Loucy (cell line): ENCODE measurements at regions not wholly inside any gene's neighbourhood (a gene's known extent, or its start where the extent isn't known, plus 50 kb on each side); places are given as distances from the start of the nearest gene placed in this dataset.
A peak's percentile ranks its signal among the peaks of the same experiment; 100 is the strongest.

Experiments
- H2AFZ ChIP-seq: fragments of 200-600 bp; sonication (generic); 2 replicates; pipeline ENCODE4 v1.6.0; 2016; ENCODE audit warnings: antibody characterized with exemption, mild to moderate bottlenecking, low read length, moderate library complexity
- H3F3A ChIP-seq: fragments of 200-600 bp; 2 replicates; pipeline ENCODE4 v1.6.0; 2016; ENCODE audit warnings: antibody characterized with exemption, low read depth, mild to moderate bottlenecking
- H3K27me3 ChIP-seq: fragments of 200-600 bp; sonication (generic); 2 replicates; pipeline ENCODE4 v1.6.1; 2014; ENCODE audit warnings: low read length, mild to moderate bottlenecking; ENCODE audit not compliant: insufficient read depth, poor library complexity, severe bottlenecking
- H3K36me3 ChIP-seq: fragments of 200-600 bp; sonication (generic); 2 replicates; pipeline ENCODE4 v1.6.1; 2016; ENCODE audit warnings: low read length; ENCODE audit not compliant: insufficient read depth
- H3K4me1 ChIP-seq: fragments of 200-600 bp; sonication (generic); 2 replicates; pipeline ENCODE4 v1.5.1; 2014; ENCODE audit warnings: low read length, mild to moderate bottlenecking; ENCODE audit not compliant: insufficient read depth, poor library complexity, severe bottlenecking
- H3K4me2 ChIP-seq: fragments of 200-600 bp; sonication (generic); 2 replicates; pipeline ENCODE4 v1.6.0; 2014; ENCODE audit warnings: antibody characterized with exemption, low read length, low read depth, mild to moderate bottlenecking; ENCODE audit not compliant: poor library complexity, severe bottlenecking
- H3K4me3 ChIP-seq: fragments of 200-600 bp; sonication (generic); 2 replicates; pipeline ENCODE4 v1.5.1; 2014; ENCODE audit warnings: low read length, mild to moderate bottlenecking, mixed read lengths; ENCODE audit not compliant: poor library complexity, severe bottlenecking
- H3K79me2 ChIP-seq: fragments of 200-600 bp; sonication (generic); 2 replicates; pipeline ENCODE4 v1.6.1; 2014; ENCODE audit warnings: low read length; ENCODE audit not compliant: insufficient read depth
- H3K9ac ChIP-seq: fragments of 200-600 bp; sonication (generic); 2 replicates; pipeline ENCODE4 v1.6.0; 2014; ENCODE audit warnings: mild to moderate bottlenecking, low read depth, low read length, moderate library complexity; ENCODE audit not compliant: poor library complexity, severe bottlenecking
- H3K9me2 ChIP-seq: fragments of 200-600 bp; sonication (generic); replicated peaks from 2 replicates; pipeline ENCODE4 v1.6.1; 2016; ENCODE audit warnings: low read depth, low read length, mixed read lengths
- H3K9me3 ChIP-seq: fragments of 200-600 bp; sonication (generic); 2 replicates; pipeline ENCODE4 v1.6.1; 2014; ENCODE audit warnings: mild to moderate bottlenecking, antibody characterized with exemption, low read length, low read depth; ENCODE audit not compliant: insufficient read depth
- H4K20me1 ChIP-seq: fragments of 200-600 bp; sonication (generic); 2 replicates; pipeline ENCODE4 v1.6.0; 2014; ENCODE audit warnings: antibody characterized with exemption, low read length, mild to moderate bottlenecking; ENCODE audit not compliant: insufficient read depth, poor library complexity, severe bottlenecking
- CTCF ChIP-seq: fragments of 200-600 bp; sonication (generic); conservative IDR thresholded peaks from 2 replicates; pipeline ENCODE4 v1.5.1; 2014; ENCODE audit warnings: mild to moderate bottlenecking, antibody characterized with exemption, low read length
- EZH2phosphoT487 ChIP-seq: fragments of 200-600 bp; IDR thresholded peaks from 2 replicates; pipeline ENCODE4 v1.6.1; 2018; ENCODE audit warnings: antibody characterized with exemption, mild to moderate bottlenecking, moderate library complexity, borderline replicate concordance

- Histone ChIP-seq H3K4me2 (no peak overlapping the region), H3K79me2 (no peaks in the 10 kb centered on the region), H3F3A (no peaks in the 10 kb centered on the region), H3K27me3 (no peaks in the 10 kb centered on the region), H3K9me3 (peaks cover under 1% of the 10 kb centered on the region; the same call in 1 of the 2 replicates), H3K36me3 (no peaks in the 10 kb centered on the region), H3K4me3 (no peak overlapping the region), H4K20me1 (no peaks in the 10 kb centered on the region), H3K9me2 (no peaks in the 10 kb centered on the region), H2AFZ (no peak overlapping the region), H3K9ac (no peak overlapping the region), H3K4me1 (peaks cover 22% of the 10 kb centered on the region)
- TF ChIP-seq CTCF = no peak
These were observed 72.9 kb upstream of the SEPTIN5 start for GRCh38 chr22:19641254-19641982.

- H4K20me1 ChIP-seq = no peaks in the 10 kb centered on the region
- H3K79me2 ChIP-seq = no peaks in the 10 kb centered on the region
- H3K4me1 ChIP-seq = peaks cover 22% of the 10 kb centered on the region
- no peaks in the 10 kb centered on the region for H3F3A ChIP-seq
- H2AFZ ChIP-seq = no peak overlapping the region
- H3K4me2 ChIP-seq = no peak overlapping the region
- no peaks in the 10 kb centered on the region for H3K9me2 ChIP-seq
- H3K9ac ChIP-seq = no peak overlapping the region
- no peak overlapping the region for H3K4me3 ChIP-seq
- H3K9me3 ChIP-seq = peaks cover 7% of the 10 kb centered on the region; the same call in 1 of the 2 replicates
- no peaks in the 10 kb centered on the region for H3K27me3 ChIP-seq
- TF ChIP-seq CTCF (no peak), EZH2phosphoT487 (no peak)
- no peaks in the 10 kb centered on the region for H3K36me3 ChIP-seq
These were observed 72.3 kb upstream of the SEPTIN5 start for GRCh38 chr22:19641983-19642451.

GRCh38 chr22:19643448-19644313, 70.6 kb upstream of the SEPTIN5 start:
- TF ChIP-seq EZH2phosphoT487 (no peak), CTCF (no peak)
- Histone ChIP-seq H3K9me2 (no peaks in the 10 kb centered on the region), H3K4me3 (no peak overlapping the region), H3F3A (no peaks in the 10 kb centered on the region), H3K9me3 (peaks cover 15% of the 10 kb centered on the region), H3K9ac (peak overlapping the region; percentile 27), H3K79me2 (no peaks in the 10 kb centered on the region), H4K20me1 (no peaks in the 10 kb centered on the region), H3K4me1 (peaks cover 22% of the 10 kb centered on the region), H3K27me3 (no peaks in the 10 kb centered on the region), H3K36me3 (no peaks in the 10 kb centered on the region), H3K4me2 (peak overlapping the region; percentile 31), H2AFZ (no peak overlapping the region)
